ENCODE measurements at regions not wholly inside any gene's neighbourhood (a gene's known extent, or its start where the extent isn't known, plus 50 kb on each side); places are given as distances from the start of the nearest gene placed in this dataset.
"Not testable (repeated sequence)": the region's sequence is repeated elsewhere in the genome, so short reads cannot be mapped to it uniquely, and the experiment has no call there.

DNA sequence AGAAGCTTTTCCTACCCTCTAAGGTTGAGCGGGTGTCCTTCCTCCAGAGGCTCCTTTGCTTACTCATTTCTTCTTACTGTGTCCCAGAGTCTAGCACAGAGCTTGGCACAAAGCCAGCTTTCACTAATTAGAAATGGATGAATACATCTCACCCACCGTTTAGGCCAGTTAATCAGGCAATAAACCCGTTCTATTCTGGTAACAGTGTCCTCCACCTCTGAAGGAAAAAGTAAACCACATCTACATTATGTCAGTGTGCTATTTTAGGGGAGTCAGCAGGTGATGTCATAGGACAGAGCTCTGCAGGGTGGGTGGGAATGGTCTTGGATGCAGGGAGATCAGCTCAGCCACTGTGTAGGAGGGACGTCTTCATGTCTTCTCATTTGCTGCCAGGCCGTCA is 109.2 kb downstream of the OSTF1 start:
- no peak for DNase-seq (ENCODE audit: low read depth)

DNA sequence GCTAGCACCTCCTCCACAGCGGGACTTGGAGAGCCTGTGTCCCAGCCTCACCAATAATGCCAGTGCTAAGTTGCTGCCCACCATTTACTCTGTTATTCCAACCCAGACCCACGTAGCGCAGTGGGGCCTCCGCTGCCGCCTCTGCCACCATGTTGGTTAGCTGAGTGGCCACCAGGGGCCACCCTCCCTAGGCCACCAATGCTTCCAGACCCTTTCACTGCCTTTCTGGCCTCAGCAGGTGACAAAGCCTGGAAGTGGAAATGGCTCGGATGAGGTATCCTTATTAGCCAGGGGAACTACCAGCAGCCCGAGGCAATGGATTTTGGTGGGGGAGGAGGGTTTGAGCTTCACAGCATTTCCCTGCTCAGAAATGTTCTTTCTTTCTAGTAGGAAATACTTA is 110.1 kb downstream of the OSTF1 start:
- DNase-seq (ENCODE audit: low read depth): no peak

DNA sequence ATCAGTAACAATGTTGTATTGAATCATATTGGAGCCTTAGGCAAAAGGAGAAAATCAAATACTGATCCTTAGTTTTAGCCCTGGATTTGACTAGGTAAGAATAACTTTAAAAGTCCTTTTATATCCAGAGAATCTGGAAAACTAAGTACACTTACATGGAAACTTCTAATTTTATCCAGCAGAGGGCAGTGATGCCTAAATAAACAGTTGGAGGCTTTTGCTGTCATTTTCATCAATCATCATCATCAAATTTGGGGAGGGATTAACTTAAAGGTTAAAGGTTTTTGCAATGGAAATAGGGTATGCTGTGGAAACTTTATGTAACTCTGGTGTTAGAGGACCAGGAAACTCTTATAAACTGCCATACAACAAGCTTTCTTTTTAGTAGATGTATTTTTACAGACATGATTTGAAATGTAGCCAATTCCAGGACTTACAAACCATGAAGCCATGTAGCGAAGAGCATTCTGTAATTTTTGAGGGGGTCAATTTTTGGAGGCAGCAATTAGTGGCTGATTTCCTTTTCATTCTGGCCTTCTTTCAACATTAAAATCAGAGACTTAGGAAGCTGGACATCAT is 112.7 kb downstream of the OSTF1 start:
- DNase-seq (ENCODE audit: low read depth): no peak

DNA sequence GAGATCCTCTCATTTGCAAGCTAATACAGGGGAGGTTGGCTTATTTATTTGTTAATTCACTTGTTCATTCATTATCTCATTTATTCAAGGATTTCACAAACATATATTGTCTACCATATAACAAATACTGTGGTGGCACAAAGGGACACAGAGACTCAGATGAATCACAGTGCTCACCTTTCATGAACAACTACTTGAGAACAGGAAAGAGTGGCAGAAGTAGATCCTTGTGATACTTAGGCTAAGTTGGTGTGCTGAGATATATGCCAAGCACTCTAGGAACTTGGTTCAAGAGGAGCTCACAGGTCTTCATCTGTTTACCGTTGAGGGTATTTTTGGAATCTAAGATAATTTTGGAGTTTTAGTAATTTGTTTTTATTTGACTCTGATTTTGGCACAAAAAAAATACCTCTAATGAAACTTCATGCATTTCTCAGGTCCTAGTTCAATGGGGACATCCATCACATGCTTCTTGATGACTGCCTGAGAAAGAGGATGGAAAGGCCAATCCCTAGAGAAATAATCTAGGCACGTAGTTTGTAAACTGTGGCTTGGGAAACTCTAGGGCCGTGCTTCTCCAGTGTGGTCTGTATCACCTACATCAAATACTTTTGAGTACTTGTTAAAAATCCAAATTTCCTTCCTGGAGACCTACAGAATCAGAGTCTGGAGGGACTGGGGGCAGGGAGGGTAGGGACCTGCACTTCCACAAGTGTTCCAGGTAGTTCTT is 113.3 kb downstream of the OSTF1 start:
- no peak for DNase-seq (ENCODE audit: low read depth)

DNA sequence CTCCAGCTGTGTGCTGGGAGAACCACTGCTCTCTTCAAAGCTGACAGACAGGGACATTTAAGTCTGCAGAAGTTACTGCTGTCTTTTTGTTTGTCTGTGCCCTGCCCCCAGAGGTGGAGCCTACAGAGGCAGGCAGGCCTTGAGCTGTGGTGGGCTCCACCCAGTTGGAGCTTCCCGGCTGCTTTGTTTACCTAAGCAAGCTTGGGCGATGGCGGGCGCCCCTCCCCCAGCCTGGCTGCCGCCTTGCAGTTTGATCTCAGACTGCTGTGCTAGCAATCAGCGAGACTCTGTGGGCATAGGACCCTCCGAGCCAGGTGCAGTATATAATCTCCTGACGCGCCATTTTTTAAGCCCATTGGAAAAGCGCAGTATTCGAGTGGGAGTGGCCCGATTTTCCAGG is 119.7 kb downstream of the OSTF1 start:
- DNase-seq (ENCODE audit: low read depth): not testable (repeated sequence)

DNA sequence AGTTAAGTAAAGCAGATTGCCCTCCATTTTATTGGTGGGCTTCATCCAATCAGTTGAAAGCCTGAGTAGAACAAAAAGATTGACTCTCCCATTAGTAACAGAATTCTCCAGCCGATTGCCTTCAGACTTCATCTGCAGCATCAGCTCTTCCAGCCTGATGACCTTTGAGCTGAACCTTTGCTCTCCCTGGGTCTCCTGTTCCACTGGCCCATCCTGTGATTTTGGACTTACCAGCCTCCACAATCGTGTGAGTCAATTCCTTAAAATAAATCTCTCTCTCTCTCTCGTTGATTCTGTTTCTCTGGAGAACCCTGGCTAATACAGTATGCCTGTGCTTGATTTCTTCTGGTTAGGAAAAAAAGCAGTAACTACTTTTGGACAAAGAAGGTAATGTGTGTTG is 121.9 kb downstream of the OSTF1 start:
- DNase-seq (ENCODE audit: low read depth): no peak

DNA sequence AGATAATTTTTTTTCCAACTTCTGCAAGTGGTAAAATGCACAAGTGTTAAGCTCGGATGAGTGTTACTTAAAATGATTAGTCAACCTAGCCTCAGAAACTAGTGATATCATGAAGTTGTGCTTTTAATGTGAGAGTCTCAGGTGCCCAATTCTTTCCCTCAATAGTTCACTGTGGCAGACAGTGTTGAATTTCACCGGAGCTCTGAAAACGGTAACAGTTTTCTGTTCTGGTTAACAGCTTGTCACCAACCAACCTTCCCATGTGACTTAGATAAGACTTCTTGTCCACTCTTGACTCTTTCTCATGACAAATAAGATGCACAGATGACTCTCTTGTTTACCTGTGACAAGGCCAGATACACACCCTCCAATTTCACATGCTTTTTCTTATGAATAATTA is 125.5 kb downstream of the OSTF1 start:
- no peak for DNase-seq (ENCODE audit: low read depth)

DNA sequence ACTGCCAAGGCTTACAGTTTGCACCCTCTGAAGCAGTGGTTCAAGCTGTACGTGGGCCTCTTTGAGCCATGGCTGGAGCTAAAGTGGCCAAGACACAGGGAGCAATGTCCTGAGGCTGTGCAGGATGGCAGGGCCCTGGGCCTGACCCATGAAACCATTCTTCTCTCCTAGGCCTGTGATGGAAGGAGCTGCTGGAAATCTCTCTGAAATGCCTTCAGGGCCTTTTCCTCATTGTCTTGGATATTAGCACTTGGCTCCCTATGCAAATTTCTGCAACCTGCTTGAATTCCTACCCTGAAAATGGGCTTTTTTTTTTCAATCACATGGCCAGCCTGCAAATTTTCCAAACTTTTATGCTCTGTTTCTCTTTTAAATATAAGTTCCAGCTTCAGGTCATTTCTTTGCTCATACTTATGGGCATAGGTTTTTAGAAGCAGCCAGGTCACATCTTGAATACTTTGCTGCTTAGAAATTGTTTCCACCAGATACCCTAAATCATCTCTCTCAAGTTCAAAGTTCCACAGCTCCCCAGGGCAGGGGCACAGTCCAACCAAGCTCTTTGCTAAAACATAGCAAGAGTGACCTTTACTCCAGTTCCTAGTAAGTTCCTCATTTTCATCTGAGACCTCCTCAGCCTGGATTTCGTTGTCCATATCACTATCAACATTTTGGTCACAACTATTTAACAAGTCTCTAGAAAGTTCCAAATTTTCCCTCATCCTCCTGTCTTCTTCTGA is 138.3 kb downstream of the OSTF1 start:
- no peak for DNase-seq (ENCODE audit: low read depth)

DNA sequence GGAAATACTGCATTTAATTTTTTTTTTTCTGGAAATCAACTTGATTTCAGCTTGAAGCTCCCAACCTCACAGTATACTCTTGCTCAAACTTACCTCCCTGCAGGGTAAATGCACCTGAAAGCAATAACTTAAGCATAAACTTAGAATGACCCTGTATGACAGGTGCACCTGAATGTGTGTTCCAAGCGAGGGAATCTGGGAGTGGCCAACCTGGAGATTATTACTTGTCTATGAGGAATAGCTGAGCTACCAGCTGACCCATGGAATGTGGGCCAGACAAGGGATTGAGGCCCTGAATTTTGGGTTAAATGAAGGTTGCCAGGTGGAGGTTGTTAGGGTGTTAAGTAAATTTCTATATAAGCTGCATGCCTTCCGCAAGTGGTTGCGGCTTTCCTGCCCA is 140.6 kb downstream of the OSTF1 start:
- DNase-seq (ENCODE audit: low read depth): no peak

DNA sequence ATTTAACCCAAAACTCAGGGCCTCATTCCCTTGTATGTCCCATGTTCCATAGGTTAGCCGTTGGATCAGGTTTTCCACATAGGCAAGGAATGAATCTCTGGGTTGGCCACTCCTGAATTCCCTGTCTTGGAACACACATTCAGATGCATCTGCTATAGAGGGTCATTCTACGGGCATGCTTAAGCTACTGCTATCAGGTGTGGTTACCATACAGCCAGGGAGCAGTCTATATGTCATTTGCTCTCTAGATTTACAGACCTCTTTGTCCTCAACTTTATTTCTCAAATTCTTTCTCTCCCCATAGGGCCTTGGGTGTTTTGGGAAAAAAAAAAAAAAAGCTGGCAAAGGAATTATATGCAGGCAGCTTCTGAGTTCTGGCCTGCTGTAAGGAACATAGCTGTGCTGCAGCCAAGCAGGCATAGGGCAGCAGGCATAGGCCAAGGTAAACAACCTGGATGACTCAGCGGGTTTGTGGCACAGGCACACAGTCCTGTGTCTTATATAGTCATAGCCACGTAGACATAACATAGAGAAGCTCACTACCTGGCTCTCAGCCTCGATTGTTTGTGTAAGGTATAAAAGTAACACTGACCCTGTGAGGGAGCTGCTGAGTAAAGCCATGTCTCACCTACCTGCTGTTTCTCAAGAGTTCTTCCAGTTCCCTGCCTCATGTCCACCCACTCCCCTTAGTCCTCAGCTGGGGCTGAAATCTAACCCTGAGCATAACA is 141.5 kb downstream of the OSTF1 start:
- DNase-seq (ENCODE audit: low read depth): no peak

DNA sequence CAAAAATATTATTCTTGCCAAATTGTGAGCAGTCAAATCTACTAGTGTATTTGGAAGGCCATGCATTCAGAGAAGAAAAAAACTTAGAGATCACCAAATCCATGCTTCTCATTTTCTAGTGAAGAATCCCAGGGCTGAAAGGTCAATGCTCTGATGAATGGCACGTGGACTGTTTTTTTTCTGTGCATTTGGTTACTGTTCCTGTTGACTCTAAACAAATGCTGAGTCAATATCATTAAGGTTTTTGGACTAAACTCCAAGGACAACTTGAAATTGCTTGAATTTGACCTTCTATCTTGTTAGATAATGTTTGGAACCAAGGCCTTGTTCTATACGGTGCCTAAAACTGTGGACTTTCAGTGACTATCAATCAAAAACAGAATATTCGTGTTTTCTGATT is 142.2 kb downstream of the OSTF1 start:
- no peak for DNase-seq (ENCODE audit: low read depth)

DNA sequence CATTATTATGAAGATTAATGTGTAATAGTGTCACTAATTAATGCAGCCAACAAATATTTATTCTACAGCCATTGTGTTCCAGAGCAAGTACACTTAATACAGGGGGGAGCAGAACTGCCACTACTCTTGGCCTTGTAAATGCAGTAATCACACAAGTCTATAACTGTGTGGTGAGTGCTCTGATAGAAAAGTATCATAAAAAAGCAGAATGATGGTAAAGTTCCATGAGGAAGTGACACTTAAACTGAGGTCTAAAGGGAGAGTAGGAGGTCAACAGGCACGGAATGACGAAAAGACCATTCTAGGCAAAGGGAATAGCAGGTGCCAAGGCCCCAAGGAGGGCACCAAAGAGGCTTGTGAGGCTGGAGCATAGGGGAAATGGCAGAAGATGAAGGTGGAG is 142.9 kb downstream of the OSTF1 start:
- no peak for DNase-seq (ENCODE audit: low read depth)

DNA sequence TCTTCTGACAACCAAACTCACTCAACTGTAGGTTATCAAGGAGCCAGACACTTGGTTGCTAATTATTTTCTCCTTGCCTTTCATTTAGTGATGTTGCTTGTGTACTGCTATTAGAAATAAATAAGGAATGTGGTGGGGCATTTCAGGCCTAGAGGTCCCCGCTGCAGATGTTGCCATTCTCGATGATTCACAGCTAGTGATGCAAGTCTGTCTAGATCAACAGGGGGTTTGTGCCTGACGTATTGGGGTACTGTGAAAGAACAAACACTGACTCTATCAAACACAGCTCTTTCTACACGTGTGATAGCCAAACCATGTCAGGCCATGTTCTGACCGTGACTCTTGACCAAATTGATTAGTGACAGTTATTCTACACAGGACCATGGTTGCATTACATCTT is 144.7 kb downstream of the OSTF1 start:
- no peak for DNase-seq (ENCODE audit: low read depth)

DNA sequence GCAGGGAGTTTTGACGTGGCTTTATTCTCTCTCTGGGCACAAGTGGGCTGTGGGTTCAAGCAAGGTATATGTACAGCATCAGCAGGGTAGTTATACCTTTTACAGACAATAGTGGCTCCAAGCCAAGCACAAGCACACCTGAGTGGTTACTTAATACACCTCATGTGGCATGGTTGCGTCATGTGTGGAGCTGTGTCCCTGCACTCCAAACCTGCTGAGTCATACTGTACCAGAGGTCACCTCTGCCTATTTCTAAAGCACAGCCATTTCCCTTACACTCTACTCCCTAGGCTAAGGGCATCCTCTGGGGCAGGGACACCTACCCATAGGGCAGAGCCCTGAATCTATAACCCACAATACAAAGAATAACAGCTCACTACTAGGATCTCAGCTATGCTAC is 147.3 kb downstream of the OSTF1 start:
- DNase-seq (ENCODE audit: low read depth): no peak

DNA sequence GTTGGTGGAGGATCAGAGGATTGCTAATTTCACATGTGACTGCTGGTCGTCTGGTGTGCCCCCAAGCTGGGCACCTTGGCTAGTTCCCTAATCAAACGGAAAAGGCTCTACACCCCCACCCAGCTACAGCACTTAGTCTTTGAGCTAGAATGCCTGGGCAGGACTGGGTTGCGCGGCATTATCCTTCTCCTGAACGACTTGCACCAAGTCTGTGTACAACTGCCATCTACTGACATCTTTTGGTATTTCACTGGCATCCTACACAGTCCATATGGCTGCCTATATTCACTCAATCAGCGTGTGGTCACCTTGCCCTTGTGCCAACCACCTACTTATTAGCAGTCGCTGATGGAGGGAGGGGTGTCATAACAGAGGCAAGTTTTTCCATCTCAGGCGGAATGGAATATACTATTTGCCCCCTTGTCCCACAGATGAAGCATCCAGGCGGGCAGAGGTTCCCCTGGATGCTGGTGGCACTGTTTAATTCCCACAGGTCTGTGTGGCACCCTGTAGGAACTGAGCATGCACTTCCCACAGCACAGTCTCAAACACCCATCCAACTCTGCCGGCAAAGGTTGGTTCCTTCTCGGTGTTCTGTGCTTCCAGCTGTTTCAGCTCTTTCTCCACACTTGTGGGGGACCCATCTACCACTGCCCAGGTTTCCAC is 150.1 kb downstream of the OSTF1 start:
- peak; percentile 22 for DNase-seq (ENCODE audit: low read depth)

DNA sequence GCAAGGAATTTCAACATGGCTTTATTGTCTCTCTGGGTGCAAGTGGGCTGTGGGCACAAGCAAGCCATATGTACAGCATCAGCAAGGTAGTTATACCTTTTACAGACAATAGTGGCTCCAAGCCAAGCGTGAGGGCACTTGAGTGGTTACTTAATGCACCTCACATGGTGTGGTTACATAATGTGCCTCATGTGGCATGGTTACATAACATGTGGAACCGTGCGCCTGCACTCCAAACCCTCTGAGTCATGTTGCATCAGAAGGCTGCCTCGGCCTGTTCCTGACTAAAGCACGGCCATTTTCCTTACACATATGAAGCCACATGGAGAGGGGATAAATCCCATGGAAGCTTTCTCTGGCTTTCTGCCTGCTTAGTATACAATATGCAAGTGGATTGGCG is 150.9 kb downstream of the OSTF1 start:
- DNase-seq (ENCODE audit: low read depth): peak; percentile 27

DNA sequence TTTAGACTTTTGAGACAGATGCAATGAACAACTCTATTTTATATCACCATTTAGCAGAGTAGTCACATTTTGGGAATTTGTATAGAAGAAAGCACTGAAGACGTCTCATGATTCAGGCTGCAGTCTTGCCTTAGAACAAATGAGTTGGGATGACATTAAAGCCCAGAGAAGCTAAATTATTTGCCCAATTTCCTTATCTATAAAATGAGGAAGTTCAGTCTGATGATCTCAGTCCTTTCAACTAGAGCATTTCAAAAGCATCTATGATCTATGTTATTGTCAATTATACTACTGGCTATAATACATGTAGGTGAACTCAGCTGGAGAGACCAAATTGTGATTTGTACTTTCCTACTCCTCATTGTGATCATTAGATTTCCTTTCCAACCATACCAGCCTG is 154.1 kb downstream of the OSTF1 start:
- DNase-seq (ENCODE audit: low read depth): no peak

DNA sequence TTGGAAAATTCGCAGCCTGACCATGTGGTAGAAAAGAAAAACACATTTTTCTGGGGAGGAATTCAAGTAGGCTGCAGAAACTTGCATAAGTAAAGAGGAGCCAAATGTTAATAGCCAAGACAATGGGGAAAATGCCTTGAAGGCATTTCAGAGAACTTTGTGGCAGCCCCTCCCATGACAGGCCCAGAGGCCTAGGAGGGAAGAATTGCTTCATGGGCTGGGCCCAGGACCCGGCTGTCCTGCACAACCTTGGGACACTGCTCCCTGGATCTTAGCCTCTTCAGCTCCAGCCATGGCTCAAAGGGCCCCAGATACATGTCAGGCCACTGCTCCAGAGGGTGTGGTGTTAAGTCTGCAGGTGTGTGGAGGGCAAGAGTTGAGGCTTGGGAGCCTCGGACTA is 158.6 kb downstream of the OSTF1 start:
- DNase-seq (ENCODE audit: low read depth): no peak

DNA sequence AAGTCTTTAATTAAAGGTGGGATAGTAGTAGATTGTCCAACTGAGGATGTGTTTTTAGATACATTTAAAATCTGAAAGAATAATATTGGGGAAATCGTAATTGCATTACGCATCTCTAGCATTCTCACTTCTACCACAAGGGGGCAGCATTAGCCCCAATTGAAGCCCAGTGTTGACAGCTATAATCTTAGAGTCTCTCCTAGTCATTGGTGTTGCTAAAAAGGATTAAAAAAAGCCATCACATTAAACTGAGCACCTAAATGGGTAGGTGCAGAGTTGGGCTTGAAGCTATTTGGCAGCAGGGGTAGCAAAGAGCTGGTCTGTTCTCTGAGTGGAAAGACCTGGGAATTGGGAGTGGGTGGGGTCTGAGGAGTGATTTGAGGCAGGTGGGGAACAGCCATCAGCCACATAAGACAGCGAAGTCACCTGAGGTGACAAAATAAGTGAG is 177.2 kb downstream of the OSTF1 start:
- DNase-seq (ENCODE audit: low read depth): peak; percentile 32

DNA sequence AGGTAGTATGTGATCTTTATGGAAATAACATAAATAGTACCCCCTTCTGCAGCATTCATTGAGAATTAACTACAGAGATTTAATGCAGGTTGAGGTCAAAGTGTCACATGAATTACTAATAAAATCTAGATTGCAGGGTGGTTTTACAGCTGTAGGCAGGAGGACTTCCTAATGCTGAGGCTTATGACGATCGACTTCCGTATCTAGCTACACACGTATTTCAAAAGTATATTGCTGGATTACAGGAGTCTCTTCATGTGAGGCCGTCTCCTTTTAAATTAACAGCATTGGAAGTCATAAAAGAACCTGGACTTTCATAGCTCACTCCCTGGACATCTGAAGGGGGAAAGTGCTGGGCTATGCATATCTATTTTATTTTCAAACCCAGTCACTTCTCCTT is 180.9 kb downstream of the OSTF1 start:
- DNase-seq (ENCODE audit: low read depth): no peak

DNA sequence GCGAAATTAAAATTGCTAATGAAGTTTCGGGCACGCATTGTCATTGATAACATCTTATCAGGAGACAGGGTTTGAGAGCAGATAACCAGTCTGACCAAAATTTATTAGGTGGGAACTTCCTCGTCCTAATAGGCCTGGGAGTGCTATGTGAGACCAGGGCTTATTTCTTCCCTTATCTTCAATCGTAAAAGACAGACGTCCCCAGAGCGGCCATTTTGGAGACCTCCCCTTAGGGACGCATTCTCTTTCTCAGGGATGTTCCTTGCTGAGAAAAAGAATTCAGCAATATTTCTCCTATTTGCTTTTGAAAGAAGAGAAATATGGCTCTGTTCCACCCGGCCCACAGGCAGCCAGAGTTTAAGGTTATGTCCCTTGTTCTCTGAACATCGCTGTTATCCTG is 184.7 kb downstream of the OSTF1 start:
- not testable (repeated sequence) for DNase-seq (ENCODE audit: low read depth)

DNA sequence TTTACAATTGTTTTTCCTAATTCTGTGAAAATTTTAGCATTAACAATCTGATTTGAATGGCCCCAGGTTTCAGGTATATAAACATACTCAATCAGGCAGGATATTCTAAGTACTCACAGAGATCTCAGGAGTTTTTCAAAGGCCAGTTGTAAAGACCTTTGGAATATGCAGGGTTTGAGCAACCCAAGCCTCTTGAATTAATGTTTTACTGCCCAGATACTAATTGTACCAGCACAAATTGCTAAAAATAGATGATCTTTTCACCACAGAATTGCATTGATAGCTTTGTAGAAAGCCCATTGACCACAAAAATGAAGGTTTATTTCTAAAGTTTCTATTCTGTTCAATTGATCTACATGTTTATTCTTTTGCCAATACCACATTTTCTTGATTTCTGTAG is 186.5 kb downstream of the OSTF1 start:
- no peak for DNase-seq (ENCODE audit: low read depth)

All from stromal cell of bone marrow (primary cell).